HEK293T (cell line): ENCODE measurements at regions not wholly inside any gene's neighbourhood (a gene's known extent, or its start where the extent isn't known, plus 50 kb on each side); places are given as distances from the start of the nearest gene placed in this dataset.

Source experiments
- BHLHE40 ChIP-seq: fragments of 450-650 bp; IDR thresholded peaks from 2 replicates; pipeline ENCODE4 v1.6.1; 2016; ENCODE audit warnings: mild to moderate bottlenecking, moderate library complexity, borderline replicate concordance
- FOXM1 ChIP-seq: fragments of 450-650 bp; IDR thresholded peaks from 2 replicates; pipeline ENCODE4 v1.6.1; 2017; ENCODE audit warnings: mild to moderate bottlenecking, borderline replicate concordance
- HDGF ChIP-seq: fragments of 450-650 bp; IDR thresholded peaks from 2 replicates; pipeline ENCODE4 v1.6.1; 2017; ENCODE audit warnings: antibody characterized with exemption, borderline replicate concordance
- PKNOX1 ChIP-seq: fragments of 450-650 bp; IDR thresholded peaks from 2 replicates; pipeline ENCODE4 v1.6.1; 2016
- ZNF384 ChIP-seq: fragments of 450-650 bp; IDR thresholded peaks from 2 replicates; pipeline ENCODE4 v1.6.1; 2016

GRCh38 chr20:40470445-40471260 lies 218.4 kb downstream of the MAFB start:
- TF ChIP-seq PKNOX1 = no peak
- TF ChIP-seq ZNF384 = no peak
- no peak for TF ChIP-seq FOXM1
- no peak for TF ChIP-seq HDGF
- TF ChIP-seq BHLHE40 = no peak
